ENCODE measurements at regions not wholly inside any gene's neighbourhood (a gene's known extent, or its start where the extent isn't known, plus 50 kb on each side); places are given as distances from the start of the nearest gene placed in this dataset.

DNA sequence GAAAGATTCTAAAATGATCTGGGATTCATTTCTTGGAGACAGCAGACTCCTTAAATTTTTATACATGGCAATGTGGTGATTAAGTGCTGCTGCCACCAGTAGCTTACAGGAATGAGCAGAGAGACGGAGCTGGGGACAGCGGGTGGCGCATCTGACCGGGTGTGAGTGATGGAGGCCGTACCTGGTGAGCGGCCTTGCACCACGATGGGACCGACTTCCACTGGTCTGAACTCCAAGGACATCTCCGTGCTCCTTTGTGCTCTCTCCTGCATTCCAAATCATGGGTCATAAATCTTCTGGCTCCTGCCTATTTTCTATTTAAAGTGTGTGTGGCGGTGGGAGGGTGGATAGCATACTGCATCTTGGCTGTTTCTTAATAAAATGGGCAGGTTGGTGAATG, 262.6 kb downstream of the ABHD5 start:
- H3K27ac Mint-ChIP-seq, result no peak overlapping the region

DNA sequence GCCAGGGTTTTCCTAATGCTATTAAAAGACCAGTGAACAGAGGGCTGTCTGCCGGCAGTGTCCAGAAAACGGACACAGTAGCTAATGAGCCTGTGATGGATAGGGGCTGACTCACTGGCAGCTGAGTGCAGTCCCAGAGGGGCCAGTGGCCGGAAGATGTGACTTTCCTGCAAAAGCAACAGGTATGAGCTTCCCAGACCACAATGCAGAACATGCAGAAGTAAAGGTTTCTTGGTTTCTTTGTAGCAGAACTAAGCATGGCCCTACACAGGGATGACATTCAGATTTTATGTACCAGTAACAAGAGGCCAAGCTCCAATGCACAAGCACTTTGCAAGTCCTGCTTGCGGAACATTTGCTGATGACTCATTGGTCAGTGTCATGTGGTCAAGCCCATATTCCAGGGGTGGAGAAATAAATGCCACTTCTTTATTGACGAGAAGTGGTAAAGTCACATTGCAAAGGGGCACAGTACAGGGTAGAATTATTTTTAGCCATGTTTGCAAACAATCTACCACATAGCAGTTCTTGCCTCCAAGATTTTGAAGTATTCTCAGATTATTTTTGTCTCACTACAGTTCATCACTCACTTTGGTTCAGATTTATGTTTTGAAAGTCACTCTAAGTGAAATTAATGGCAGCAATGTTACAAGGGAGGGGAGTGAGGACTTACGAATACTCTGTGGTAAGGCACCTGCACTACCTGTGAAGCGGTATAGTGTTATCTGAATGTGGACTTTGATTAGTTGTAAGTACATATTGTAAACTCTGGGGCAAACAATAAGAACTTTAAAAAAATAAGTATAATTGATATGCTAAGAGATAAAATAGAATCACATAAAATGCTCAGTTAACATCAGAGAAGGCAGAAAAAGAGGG, 263.3 kb downstream of the ABHD5 start:
- no peak for DNase-seq
- Mint-ChIP-seq H3K4me3 (no peak overlapping the region), H3K27ac (no peak overlapping the region), H3K9me3 (no peaks in the 10 kb centered on the region), H3K27me3 (peaks cover 22% of the 10 kb centered on the region), H3K36me3 (ENCODE audit: low read depth) (no peaks in the 10 kb centered on the region), H3K4me1 (ENCODE audit: low read depth) (peaks cover 5% of the 10 kb centered on the region)

More for the DNA sequence above, 262.6 kb downstream of the ABHD5 start:
- H3K27me3 Mint-ChIP-seq, result peaks cover 26% of the 10 kb centered on the region
- no peaks in the 10 kb centered on the region for H3K36me3 Mint-ChIP-seq (ENCODE audit: low read depth)
- H3K9me3 Mint-ChIP-seq, result no peaks in the 10 kb centered on the region
- H3K4me3 Mint-ChIP-seq, result no peak overlapping the region
- DNase-seq, result no peak
- H3K4me1 Mint-ChIP-seq (ENCODE audit: low read depth), result peaks cover 5% of the 10 kb centered on the region

DNA sequence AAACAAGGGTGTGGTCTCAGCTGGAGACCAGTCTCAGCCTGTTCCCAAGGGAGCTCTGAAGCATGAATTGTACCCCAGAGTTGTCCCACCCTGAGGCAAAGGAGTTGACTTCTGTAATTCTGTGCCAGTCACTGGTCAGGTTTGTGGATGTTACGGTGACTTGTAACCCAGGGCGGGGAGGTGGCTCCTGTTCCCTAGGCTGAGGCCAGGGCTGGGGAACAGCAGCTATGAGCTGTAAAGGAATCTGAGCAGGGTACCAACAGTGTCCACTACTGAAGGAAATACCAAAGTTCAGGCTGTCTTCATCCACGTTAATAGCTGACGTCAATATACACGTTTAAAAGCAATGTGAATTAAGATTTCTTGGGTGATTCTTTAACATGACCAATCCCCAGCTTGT, 266.2 kb downstream of the ABHD5 start:
- no peaks in the 10 kb centered on the region for H3K36me3 Mint-ChIP-seq (ENCODE audit: low read depth)
- no peaks in the 10 kb centered on the region for H3K9me3 Mint-ChIP-seq
- no peak for DNase-seq

DNA sequence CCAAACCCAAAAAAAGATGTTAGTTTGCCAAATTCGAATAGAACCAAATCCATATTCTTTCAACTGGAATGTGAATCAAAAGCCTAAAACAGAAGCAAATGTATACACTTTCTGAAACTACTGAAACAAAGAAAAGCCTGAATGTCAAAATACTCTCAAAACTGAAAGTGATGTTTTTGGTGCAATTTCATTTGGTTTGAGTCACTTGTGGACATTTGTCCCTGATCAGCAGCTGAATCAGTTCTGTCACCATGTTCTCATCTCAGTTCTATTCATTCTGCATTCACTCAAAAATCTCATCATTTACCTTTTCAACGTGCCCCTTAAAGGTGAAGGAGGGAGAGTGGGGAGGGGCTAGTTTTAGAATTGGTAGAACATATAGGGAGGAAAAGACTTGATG, 266.8 kb downstream of the ABHD5 start:
- no peak overlapping the region for H3K4me3 Mint-ChIP-seq
- H3K4me1 Mint-ChIP-seq (ENCODE audit: low read depth), result no peaks in the 10 kb centered on the region
- H3K36me3 Mint-ChIP-seq (ENCODE audit: low read depth), result no peaks in the 10 kb centered on the region
- H3K27me3 Mint-ChIP-seq, result peaks cover 13% of the 10 kb centered on the region
- no peak for DNase-seq
- no peak overlapping the region for H3K27ac Mint-ChIP-seq
- no peaks in the 10 kb centered on the region for H3K9me3 Mint-ChIP-seq

More for the DNA sequence above, 266.2 kb downstream of the ABHD5 start:
- Mint-ChIP-seq H3K4me3 (no peak overlapping the region), H3K4me1 (ENCODE audit: low read depth) (no peaks in the 10 kb centered on the region), H3K27ac (no peak overlapping the region), H3K27me3 (peaks cover 13% of the 10 kb centered on the region)

DNA sequence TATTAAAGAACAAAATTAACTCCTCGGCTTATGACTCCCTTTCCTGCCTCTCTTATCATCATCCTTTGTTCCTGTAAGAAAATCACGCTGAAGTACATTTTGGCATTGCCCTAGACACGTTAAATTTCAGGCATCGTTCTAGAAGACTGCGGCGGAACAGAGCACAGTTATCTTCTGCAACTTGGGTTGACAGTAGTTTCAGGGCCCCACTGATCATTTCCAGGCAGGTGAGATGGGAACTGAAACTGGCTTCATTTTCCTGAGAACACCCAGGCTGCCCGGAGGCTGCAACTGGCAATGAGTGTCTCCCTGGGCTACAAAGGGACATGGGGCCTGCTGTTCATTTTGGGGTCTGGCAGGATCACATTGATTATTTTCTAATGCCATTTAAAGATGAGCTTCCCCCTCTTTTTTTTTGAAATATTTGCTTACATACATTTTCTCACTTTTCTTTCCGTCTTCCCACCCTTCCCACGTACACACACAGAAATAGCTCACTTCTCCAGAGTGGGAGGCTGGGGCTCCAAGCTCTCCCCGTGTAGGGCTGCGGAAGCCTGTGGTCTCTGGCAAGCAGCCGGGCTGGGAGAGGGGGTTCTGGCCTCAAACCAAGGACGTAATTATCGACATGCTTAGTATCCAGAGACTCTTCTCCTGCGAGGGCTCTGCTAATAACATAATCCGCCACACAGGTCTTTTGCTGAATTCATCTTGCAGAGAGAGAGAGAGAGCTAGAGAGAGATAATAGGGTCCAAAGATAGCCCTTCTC, 267.4 kb downstream of the ABHD5 start:
- no peaks in the 10 kb centered on the region for H3K9me3 Mint-ChIP-seq
- no peaks in the 10 kb centered on the region for H3K36me3 Mint-ChIP-seq (ENCODE audit: low read depth)
- H3K4me1 Mint-ChIP-seq (ENCODE audit: low read depth), result no peaks in the 10 kb centered on the region
- H3K4me3 Mint-ChIP-seq, result no peak overlapping the region
- peaks cover 13% of the 10 kb centered on the region for H3K27me3 Mint-ChIP-seq
- no peak for DNase-seq
- H3K27ac Mint-ChIP-seq, result no peak overlapping the region

DNA sequence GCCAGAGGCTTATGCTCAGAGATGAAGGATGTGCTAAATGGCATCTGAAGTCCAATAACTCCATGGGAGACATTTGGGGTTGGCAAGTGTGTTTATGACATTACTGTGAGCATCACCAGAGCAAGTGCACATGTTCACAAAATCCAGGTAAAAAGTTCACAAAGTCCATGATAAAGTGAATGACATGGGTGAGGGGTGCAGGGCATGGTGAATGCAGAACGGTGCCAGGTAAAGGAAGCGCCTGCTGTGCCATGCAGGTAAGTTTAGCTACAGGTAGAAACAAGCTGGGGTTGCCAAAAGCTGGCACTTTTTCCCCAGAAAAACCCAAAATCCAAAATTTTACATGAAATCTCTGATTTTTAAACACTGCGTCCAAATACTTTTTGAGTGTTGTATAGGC, 268.2 kb downstream of the ABHD5 start:
- no peaks in the 10 kb centered on the region for H3K9me3 Mint-ChIP-seq
- H3K4me1 Mint-ChIP-seq (ENCODE audit: low read depth), result no peaks in the 10 kb centered on the region
- H3K27me3 Mint-ChIP-seq, result peaks cover 20% of the 10 kb centered on the region
- no peak overlapping the region for H3K4me3 Mint-ChIP-seq
- no peak for DNase-seq
- no peak overlapping the region for H3K27ac Mint-ChIP-seq
- no peaks in the 10 kb centered on the region for H3K36me3 Mint-ChIP-seq (ENCODE audit: low read depth)

DNA sequence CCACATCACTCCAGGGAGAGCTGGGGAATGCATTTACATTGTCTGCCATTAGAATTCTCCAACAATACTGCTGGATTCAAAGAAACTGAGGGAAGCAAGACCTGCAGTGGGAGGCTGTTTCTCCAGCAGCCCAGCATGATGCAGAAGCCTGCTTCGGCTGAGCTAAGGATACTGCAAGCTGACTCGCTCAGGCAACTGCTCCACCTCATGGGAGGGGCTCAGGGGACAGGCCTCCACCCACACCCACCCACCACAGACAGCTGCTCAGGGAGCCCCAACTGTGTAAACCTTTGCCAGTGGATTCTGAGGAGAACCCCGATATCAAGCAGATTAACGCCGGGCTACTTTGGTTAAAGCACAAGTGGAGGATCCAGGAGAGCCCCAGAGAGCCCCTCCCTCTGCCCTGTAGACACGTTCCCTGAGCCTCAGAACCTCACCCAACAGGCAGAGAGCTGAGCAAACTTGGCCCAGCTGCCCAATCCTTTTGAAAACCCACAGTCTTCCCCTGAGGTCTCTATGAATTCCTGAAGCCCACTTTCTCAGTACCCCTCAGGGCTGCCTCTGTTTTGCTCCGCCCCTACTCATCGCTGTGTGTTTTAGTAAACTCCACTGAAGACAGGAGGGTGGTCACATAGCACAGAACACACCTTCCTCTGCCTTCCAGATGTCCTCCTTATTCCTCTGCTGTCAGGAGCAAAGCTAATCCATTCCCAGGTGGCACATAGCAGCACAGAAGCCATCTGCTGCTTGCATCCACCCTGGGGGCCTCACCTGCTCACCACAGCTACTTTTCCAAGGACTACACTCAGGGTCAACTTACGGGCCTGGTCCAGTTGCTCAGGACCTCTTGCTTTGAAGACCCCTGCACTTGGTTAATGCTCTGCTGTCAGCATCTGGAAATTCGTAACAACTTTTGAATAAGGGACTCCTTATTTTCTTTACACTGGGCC, 269.0 kb downstream of the ABHD5 start:
- Mint-ChIP-seq H3K4me1 (ENCODE audit: low read depth) (no peaks in the 10 kb centered on the region), H3K4me3 (no peak overlapping the region), H3K27ac (no peak overlapping the region), H3K36me3 (ENCODE audit: low read depth) (no peaks in the 10 kb centered on the region), H3K9me3 (no peaks in the 10 kb centered on the region), H3K27me3 (peaks cover 22% of the 10 kb centered on the region)
- DNase-seq, result no peak

DNA sequence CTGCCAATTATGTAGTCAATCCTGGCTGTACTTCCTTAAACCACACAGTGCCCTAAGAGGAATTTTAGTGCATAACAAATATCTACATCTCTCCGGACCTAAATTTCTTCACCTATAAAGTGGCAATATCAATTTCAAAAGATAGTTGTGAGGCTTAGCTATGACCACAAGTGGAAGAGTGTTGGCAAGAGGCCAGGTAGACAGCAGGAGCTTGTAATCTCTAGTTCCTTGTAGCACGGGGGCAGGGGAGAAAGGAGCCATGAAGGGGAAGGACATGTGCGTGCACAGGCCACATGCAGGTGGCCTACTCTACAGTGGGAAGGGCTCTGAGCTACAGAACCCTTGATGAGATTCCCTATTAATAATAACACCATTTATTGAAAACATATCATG, 269.7 kb downstream of the ABHD5 start:
- Mint-ChIP-seq H3K4me3 (no peak overlapping the region), H3K36me3 (ENCODE audit: low read depth) (no peaks in the 10 kb centered on the region), H3K27ac (no peak overlapping the region), H3K4me1 (ENCODE audit: low read depth) (no peaks in the 10 kb centered on the region), H3K9me3 (no peaks in the 10 kb centered on the region), H3K27me3 (peaks cover 23% of the 10 kb centered on the region)
- DNase-seq, result no peak

DNA sequence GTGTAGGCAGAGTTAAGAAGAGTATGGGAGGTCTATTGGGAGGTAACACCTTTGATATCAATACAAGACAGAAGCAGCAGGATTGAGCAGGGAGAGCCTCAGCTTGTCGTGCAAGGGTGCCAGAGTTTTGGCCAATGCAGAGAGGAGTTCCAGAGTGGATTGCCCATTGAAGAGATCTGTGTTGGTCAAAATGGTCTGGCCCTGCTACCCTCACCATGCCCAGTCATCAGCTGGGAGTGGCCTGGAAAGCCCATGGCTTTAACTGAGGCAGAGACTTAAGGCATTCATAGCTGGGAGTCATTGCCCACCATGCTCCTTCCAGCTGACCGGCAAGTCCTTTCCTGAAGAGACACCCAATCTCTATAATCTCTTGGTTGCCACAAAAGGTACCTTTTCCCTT, 271.3 kb downstream of the ABHD5 start:
- DNase-seq, result no peak
- H3K27me3 Mint-ChIP-seq, result peaks cover 29% of the 10 kb centered on the region

DNA sequence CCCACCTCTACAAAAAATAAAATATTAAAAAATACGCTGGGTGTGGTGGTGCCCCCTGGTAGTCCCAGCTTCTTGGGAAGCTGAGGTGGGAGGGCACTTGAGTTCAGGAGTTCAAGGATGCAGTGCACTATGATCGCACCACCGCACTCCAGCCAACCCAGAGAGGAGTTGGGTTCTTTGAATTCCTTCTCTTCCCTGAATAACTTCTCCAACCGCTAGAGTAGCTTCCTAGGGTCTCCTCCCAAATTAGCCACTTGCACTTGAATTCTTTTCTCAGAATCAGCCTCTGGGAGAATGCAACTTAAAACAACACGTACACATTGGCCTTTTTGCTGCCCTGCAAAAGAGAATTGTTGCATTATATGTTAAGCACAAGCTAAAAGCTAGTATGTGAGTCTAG, 272.5 kb downstream of the ABHD5 start:
- Mint-ChIP-seq H3K9me3 (no peaks in the 10 kb centered on the region), H3K4me1 (ENCODE audit: low read depth) (no peaks in the 10 kb centered on the region), H3K36me3 (ENCODE audit: low read depth) (no peaks in the 10 kb centered on the region), H3K4me3 (no peak overlapping the region), H3K27me3 (peaks cover 38% of the 10 kb centered on the region), H3K27ac (no peak overlapping the region)
- no peak for DNase-seq

More for the DNA sequence above, 271.3 kb downstream of the ABHD5 start:
- H3K9me3 Mint-ChIP-seq, result no peaks in the 10 kb centered on the region
- no peaks in the 10 kb centered on the region for H3K36me3 Mint-ChIP-seq (ENCODE audit: low read depth)
- no peaks in the 10 kb centered on the region for H3K4me1 Mint-ChIP-seq (ENCODE audit: low read depth)
- H3K27ac Mint-ChIP-seq, result no peak overlapping the region
- no peak overlapping the region for H3K4me3 Mint-ChIP-seq

DNA sequence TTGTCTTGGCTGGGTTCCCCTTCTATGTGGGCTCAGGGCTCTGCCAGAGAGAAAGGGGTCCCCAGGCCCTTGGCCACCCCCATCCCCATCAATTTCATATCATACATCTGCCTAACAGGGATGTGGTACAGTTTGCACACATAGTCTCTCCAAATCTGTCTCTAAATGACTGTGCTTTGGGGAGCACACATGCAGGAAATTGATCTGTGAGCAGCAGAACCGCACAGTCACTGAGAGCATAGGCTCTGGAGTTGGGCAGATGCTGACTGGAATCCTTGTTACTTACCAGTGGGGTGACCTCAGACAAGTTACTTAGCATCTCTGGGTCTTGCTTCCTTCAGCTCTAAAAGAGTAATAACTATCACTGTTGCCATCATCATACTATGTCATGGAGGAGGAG, 273.9 kb downstream of the ABHD5 start:
- Mint-ChIP-seq H3K27ac (no peak overlapping the region), H3K27me3 (peaks cover 43% of the 10 kb centered on the region), H3K4me3 (no peak overlapping the region), H3K4me1 (ENCODE audit: low read depth) (no peaks in the 10 kb centered on the region), H3K36me3 (ENCODE audit: low read depth) (no peaks in the 10 kb centered on the region), H3K9me3 (no peaks in the 10 kb centered on the region)
- no peak for DNase-seq

DNA sequence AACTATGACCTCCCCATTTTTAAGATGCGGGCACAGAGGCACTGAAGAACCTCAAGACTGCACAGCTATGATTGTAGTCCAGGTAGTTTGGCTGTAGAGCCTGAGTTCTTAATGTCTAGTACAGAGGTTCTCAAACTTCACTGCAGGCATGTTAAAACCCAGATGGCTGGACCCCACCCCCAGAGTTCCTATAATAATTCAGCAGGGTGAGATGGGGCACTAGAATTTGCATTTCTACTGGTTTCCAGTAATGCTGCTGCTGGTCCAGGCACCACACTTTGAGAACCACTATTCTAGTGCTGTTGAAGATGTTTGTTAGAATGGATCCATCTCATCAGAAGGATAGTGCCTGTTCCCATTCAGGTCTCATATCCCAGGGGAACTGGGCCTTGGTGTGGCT, 274.9 kb downstream of the ABHD5 start:
- Mint-ChIP-seq H3K4me3 (no peak overlapping the region), H3K9me3 (no peaks in the 10 kb centered on the region), H3K4me1 (ENCODE audit: low read depth) (no peaks in the 10 kb centered on the region), H3K36me3 (ENCODE audit: low read depth) (no peaks in the 10 kb centered on the region), H3K27ac (no peak overlapping the region), H3K27me3 (peaks cover 46% of the 10 kb centered on the region)
- DNase-seq, result no peak

DNA sequence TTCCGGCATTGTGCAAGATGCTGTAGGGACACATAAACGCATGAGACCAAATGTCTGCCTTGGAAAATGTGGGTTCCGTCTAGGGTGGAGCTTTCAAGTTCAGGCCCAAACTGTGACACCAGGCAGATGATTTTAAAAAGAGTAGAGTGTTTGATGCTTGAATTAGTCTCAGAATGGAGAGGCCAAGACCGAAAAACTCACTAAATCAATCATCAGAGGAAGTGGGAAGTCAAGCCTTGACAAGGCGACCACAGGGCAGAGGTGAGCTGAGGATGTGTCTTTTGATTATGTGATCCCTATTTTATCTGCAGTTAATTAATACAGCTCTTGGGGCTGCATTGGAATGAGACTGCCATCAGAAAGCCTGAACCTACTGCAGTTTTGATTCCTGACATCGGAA, 275.4 kb downstream of the ABHD5 start:
- H3K27me3 Mint-ChIP-seq, result peaks cover 47% of the 10 kb centered on the region

DNA sequence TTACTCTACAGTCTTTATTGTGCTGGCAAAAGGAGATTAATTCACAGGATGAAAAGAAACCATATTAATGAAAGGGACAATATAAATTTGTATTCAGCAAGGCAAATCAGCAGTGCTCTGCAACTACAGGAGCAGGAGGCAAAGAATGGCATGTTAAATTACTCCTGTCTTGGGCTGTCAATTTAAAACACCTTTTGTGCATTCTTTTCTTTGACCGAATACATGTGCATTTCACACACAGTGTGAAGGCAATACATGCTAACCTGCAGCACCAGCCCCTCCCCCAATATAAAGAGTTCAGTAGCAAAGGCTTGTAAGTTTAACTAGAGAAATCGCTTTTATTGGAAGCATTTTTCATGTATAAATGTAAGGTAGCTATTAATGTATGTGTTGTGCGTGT, 275.2 kb upstream of the TOPAZ1 start:
- no peaks in the 10 kb centered on the region for H3K36me3 Mint-ChIP-seq (ENCODE audit: low read depth)
- H3K27ac Mint-ChIP-seq, result no peak overlapping the region
- no peak for DNase-seq
- no peaks in the 10 kb centered on the region for H3K9me3 Mint-ChIP-seq
- H3K4me3 Mint-ChIP-seq, result no peak overlapping the region
- no peaks in the 10 kb centered on the region for H3K4me1 Mint-ChIP-seq (ENCODE audit: low read depth)
- H3K27me3 Mint-ChIP-seq, result peaks cover 51% of the 10 kb centered on the region

More for the DNA sequence above, 275.4 kb downstream of the ABHD5 start:
- H3K9me3 Mint-ChIP-seq, result no peaks in the 10 kb centered on the region
- no peaks in the 10 kb centered on the region for H3K36me3 Mint-ChIP-seq (ENCODE audit: low read depth)
- H3K4me3 Mint-ChIP-seq, result no peak overlapping the region
- no peak overlapping the region for H3K27ac Mint-ChIP-seq
- no peak for DNase-seq
- H3K4me1 Mint-ChIP-seq (ENCODE audit: low read depth), result no peaks in the 10 kb centered on the region

Data from activated T-cell treated with anti-CD3 and anti-CD28 coated beads, Interleukin-2, amount 50 U/mL, for 24 hours (primary cell).